Rectal smooth muscle tissue (tissue), 1 donor: ENCODE measurements at regions not wholly inside any gene's neighbourhood (a gene's known extent, or its start where the extent isn't known, plus 50 kb on each side); places are given as distances from the start of the nearest gene placed in this dataset.
"Not testable (repeated sequence)": the region's sequence is repeated elsewhere in the genome, so short reads cannot be mapped to it uniquely, and the experiment has no call there.

Source experiments
- H3K27ac ChIP-seq: one replicate; pipeline ENCODE4 v1.7.0; 2013; ENCODE audit warnings: low read depth, low read length, inconsistent platforms
- H3K27me3 ChIP-seq: one replicate; pipeline ENCODE4 v1.7.0; 2013; ENCODE audit warnings: low read length; ENCODE audit not compliant: control insufficient read depth, insufficient read depth
- H3K36me3 ChIP-seq: one replicate; pipeline ENCODE4 v1.7.0; 2013; ENCODE audit warnings: low read length; ENCODE audit not compliant: control insufficient read depth, insufficient read depth
- H3K4me1 ChIP-seq: one replicate; pipeline ENCODE4 v1.7.0; 2013; ENCODE audit warnings: low read length; ENCODE audit not compliant: control insufficient read depth, insufficient read depth
- H3K4me3 ChIP-seq: one replicate; pipeline ENCODE4 v1.7.0; 2013; ENCODE audit warnings: low read length
- H3K9ac ChIP-seq: one replicate; pipeline ENCODE4 v1.7.0; 2013; ENCODE audit warnings: low read length

- H3K27me3 ChIP-seq, result no peaks in the 10 kb centered on the region
- no peak overlapping the region for H3K27ac ChIP-seq
- no peak overlapping the region for H3K9ac ChIP-seq
- no peaks in the 10 kb centered on the region for H3K4me1 ChIP-seq
- H3K4me3 ChIP-seq, result no peak overlapping the region
- no peaks in the 10 kb centered on the region for H3K36me3 ChIP-seq
These were observed 394.1 kb upstream of the NECTIN3 start for GRCh38 chr3:110677506-110677905.

- Histone ChIP-seq H3K36me3 (no peaks in the 10 kb centered on the region), H3K4me1 (no peaks in the 10 kb centered on the region), H3K4me3 (no peak overlapping the region), H3K27me3 (no peaks in the 10 kb centered on the region), H3K27ac (no peak overlapping the region), H3K9ac (no peak overlapping the region)
These were observed 392.3 kb upstream of the NECTIN3 start for GRCh38 chr3:110679285-110679684.

GRCh38 chr3:110680450-110680849 lies 391.2 kb upstream of the NECTIN3 start:
- Histone ChIP-seq H3K4me3 (no peak overlapping the region), H3K27ac (no peak overlapping the region), H3K9ac (no peak overlapping the region), H3K4me1 (no peaks in the 10 kb centered on the region), H3K27me3 (no peaks in the 10 kb centered on the region), H3K36me3 (no peaks in the 10 kb centered on the region)

GRCh38 chr3:110684466-110684865 lies 387.1 kb upstream of the NECTIN3 start:
- H3K4me3 ChIP-seq, result no peak overlapping the region

GRCh38 chr3:110685630-110686029 lies 386.0 kb upstream of the NECTIN3 start:
- Histone ChIP-seq H3K27me3 (no peaks in the 10 kb centered on the region), H3K4me1 (no peaks in the 10 kb centered on the region)

More at GRCh38 chr3:110684466-110684865, 387.1 kb upstream of the NECTIN3 start:
- Histone ChIP-seq H3K9ac (no peak overlapping the region), H3K27me3 (no peaks in the 10 kb centered on the region), H3K27ac (no peak overlapping the region), H3K36me3 (no peaks in the 10 kb centered on the region), H3K4me1 (no peaks in the 10 kb centered on the region)

GRCh38 chr3:110686701-110687100 lies 384.9 kb upstream of the NECTIN3 start:
- Histone ChIP-seq H3K27me3 (no peaks in the 10 kb centered on the region), H3K4me3 (no peak overlapping the region), H3K27ac (no peak overlapping the region), H3K9ac (no peak overlapping the region), H3K4me1 (no peaks in the 10 kb centered on the region), H3K36me3 (no peaks in the 10 kb centered on the region)

More at GRCh38 chr3:110685630-110686029, 386.0 kb upstream of the NECTIN3 start:
- Histone ChIP-seq H3K36me3 (no peaks in the 10 kb centered on the region), H3K27ac (no peak overlapping the region), H3K4me3 (no peak overlapping the region), H3K9ac (no peak overlapping the region)

GRCh38 chr3:110687138-110687537 lies 384.5 kb upstream of the NECTIN3 start:
- H3K36me3 ChIP-seq, result no peaks in the 10 kb centered on the region
- no peaks in the 10 kb centered on the region for H3K27me3 ChIP-seq
- no peak overlapping the region for H3K4me3 ChIP-seq
- H3K27ac ChIP-seq, result no peak overlapping the region
- H3K9ac ChIP-seq, result no peak overlapping the region
- H3K4me1 ChIP-seq, result no peaks in the 10 kb centered on the region

- H3K9ac ChIP-seq, result no peak overlapping the region
- H3K36me3 ChIP-seq, result no peaks in the 10 kb centered on the region
- H3K27me3 ChIP-seq, result no peaks in the 10 kb centered on the region
- no peak overlapping the region for H3K27ac ChIP-seq
- no peak overlapping the region for H3K4me3 ChIP-seq
- no peaks in the 10 kb centered on the region for H3K4me1 ChIP-seq
These were observed 373.7 kb upstream of the NECTIN3 start for GRCh38 chr3:110697961-110698360.

- H3K4me1 ChIP-seq, H3K4me3 ChIP-seq, H3K27me3 ChIP-seq, H3K36me3 ChIP-seq, H3K9ac ChIP-seq, H3K27ac ChIP-seq: not testable (repeated sequence)
These were observed 367.3 kb upstream of the NECTIN3 start for GRCh38 chr3:110704332-110704731.

GRCh38 chr3:110708156-110708555 lies 363.5 kb upstream of the NECTIN3 start:
- Histone ChIP-seq H3K9ac (no peak overlapping the region), H3K27me3 (no peaks in the 10 kb centered on the region), H3K4me3 (no peak overlapping the region), H3K27ac (no peak overlapping the region), H3K4me1 (no peaks in the 10 kb centered on the region), H3K36me3 (no peaks in the 10 kb centered on the region)

GRCh38 chr3:110710156-110710555 lies 361.5 kb upstream of the NECTIN3 start:
- no peaks in the 10 kb centered on the region for H3K27me3 ChIP-seq
- H3K9ac ChIP-seq, result no peak overlapping the region
- H3K4me3 ChIP-seq, result no peak overlapping the region
- no peaks in the 10 kb centered on the region for H3K4me1 ChIP-seq
- no peak overlapping the region for H3K27ac ChIP-seq
- no peaks in the 10 kb centered on the region for H3K36me3 ChIP-seq

- Histone ChIP-seq H3K4me1 (no peaks in the 10 kb centered on the region), H3K27me3 (no peaks in the 10 kb centered on the region), H3K36me3 (no peaks in the 10 kb centered on the region), H3K4me3 (no peak overlapping the region), H3K9ac (no peak overlapping the region), H3K27ac (no peak overlapping the region)
These were observed 361.0 kb upstream of the NECTIN3 start for GRCh38 chr3:110710603-110711002.

- Histone ChIP-seq H3K9ac (no peak overlapping the region), H3K4me1 (no peaks in the 10 kb centered on the region), H3K27me3 (no peaks in the 10 kb centered on the region), H3K27ac (no peak overlapping the region), H3K4me3 (no peak overlapping the region), H3K36me3 (no peaks in the 10 kb centered on the region)
These were observed 360.3 kb upstream of the NECTIN3 start for GRCh38 chr3:110711130-110711832.
